ENCODE measurements at regions not wholly inside any gene's neighbourhood (a gene's known extent, or its start where the extent isn't known, plus 50 kb on each side); places are given as distances from the start of the nearest gene placed in this dataset.

- H3K36me3 ChIP-seq: no peaks in the 10 kb centered on the region
- H3K4me3 ChIP-seq: no peak overlapping the region
- 48 to 72% (median 62%) methylated on average over 2 of the region's 2 CpGs for WGBS, 5 donors
- DNase-seq: peak in 1 of 2 donors; percentile 44
- H3K4me1 ChIP-seq: no peaks in the 10 kb centered on the region
- no peak for TF ChIP-seq CTCF (IDR thresholded peaks at IDR 0.05)
- TF ChIP-seq POLR2A (IDR thresholded peaks at IDR 0.05): no peak
- no peak for TF ChIP-seq POLR2AphosphoS5 (IDR thresholded peaks at IDR 0.05)
- no peak for TF ChIP-seq EP300 (IDR thresholded peaks at IDR 0.05)
- intact Hi-C loops (cut with DNase I; ENCODE audit: low total_unique reads): no loop called here
- H3K9me3 ChIP-seq: peaks cover 0 to 10% (median 0%) of the 10 kb centered on the region in 4 donors
- no peak overlapping the region for H3K27ac ChIP-seq
- H3K27me3 ChIP-seq: no peaks in the 10 kb centered on the region
Observed at GRCh38 chr3:30124435-30125370, 481.7 kb upstream of the TGFBR2 start.

GRCh38 chr3:30129765-30130164, 476.6 kb upstream of the TGFBR2 start:
- Histone ChIP-seq H3K4me1 (no peaks in the 10 kb centered on the region), H3K27ac (no peak overlapping the region), H3K36me3 (no peaks in the 10 kb centered on the region), H3K9me3 (peaks cover 0 to 10% (median 0%) of the 10 kb centered on the region in 4 donors), H3K27me3 (no peaks in the 10 kb centered on the region), H3K4me3 (no peak overlapping the region)
- intact Hi-C loops (cut with DNase I; ENCODE audit: low total_unique reads): no loop called here
- TF ChIP-seq POLR2AphosphoS5 (IDR thresholded peaks at IDR 0.05) (no peak), CTCF (IDR thresholded peaks at IDR 0.05) (no peak), POLR2A (IDR thresholded peaks at IDR 0.05) (no peak), EP300 (IDR thresholded peaks at IDR 0.05) (no peak)
- no peak for DNase-seq
- WGBS, 5 donors: 60 to 69% (median 62%) methylated on average over 2 of the region's 2 CpGs

GRCh38 chr3:30130391-30130790, 476.0 kb upstream of the TGFBR2 start:
- peaks cover 0 to 10% (median 0%) of the 10 kb centered on the region in 4 donors for H3K9me3 ChIP-seq

GRCh38 chr3:30131191-30131590, 475.2 kb upstream of the TGFBR2 start:
- WGBS, 5 donors: 71 to 79% (median 77%) methylated on average over 4 of the region's 4 CpGs
- Histone ChIP-seq H3K27me3 (no peaks in the 10 kb centered on the region), H3K27ac (no peak overlapping the region), H3K36me3 (no peaks in the 10 kb centered on the region), H3K9me3 (peaks cover 0 to 10% (median 3%) of the 10 kb centered on the region in 4 donors), H3K4me1 (no peaks in the 10 kb centered on the region), H3K4me3 (no peak overlapping the region)
- TF ChIP-seq CTCF (IDR thresholded peaks at IDR 0.05): no peak
- no peak for TF ChIP-seq POLR2A (IDR thresholded peaks at IDR 0.05)
- no peak for TF ChIP-seq POLR2AphosphoS5 (IDR thresholded peaks at IDR 0.05)
- no peak for TF ChIP-seq EP300 (IDR thresholded peaks at IDR 0.05)
- intact Hi-C loops (cut with DNase I; ENCODE audit: low total_unique reads): no loop called here
- DNase-seq: no peak

More at GRCh38 chr3:30130391-30130790, 476.0 kb upstream of the TGFBR2 start:
- intact Hi-C loops (cut with DNase I; ENCODE audit: low total_unique reads): no loop called here
- WGBS, 5 donors: 84 to 96% (median 95%) methylated on average over 1 of the region's 1 CpG
- Histone ChIP-seq H3K4me1 (no peaks in the 10 kb centered on the region), H3K4me3 (no peak overlapping the region), H3K27me3 (no peaks in the 10 kb centered on the region), H3K27ac (no peak overlapping the region), H3K36me3 (no peaks in the 10 kb centered on the region)
- TF ChIP-seq CTCF (IDR thresholded peaks at IDR 0.05) (no peak), POLR2AphosphoS5 (IDR thresholded peaks at IDR 0.05) (no peak), EP300 (IDR thresholded peaks at IDR 0.05) (no peak), POLR2A (IDR thresholded peaks at IDR 0.05) (no peak)
- DNase-seq: no peak
